Skeletal muscle tissue (tissue), 3 donors: ENCODE measurements at regions not wholly inside any gene's neighbourhood (a gene's known extent, or its start where the extent isn't known, plus 50 kb on each side); places are given as distances from the start of the nearest gene placed in this dataset.

Experiments
- H3K27ac ChIP-seq: one replicate; pipeline ENCODE4 v1.7.0; 2013; ENCODE audit warnings: mild to moderate bottlenecking, low read depth, low read length, inconsistent platforms
- H3K27me3 ChIP-seq, 3 donors: one replicate each; pipeline ENCODE4 v1.7.0; 2013; ENCODE audit warnings: low read length in 3 of 3; ENCODE audit not compliant: control insufficient read depth in 3 of 3, insufficient read depth in 3 of 3
- H3K36me3 ChIP-seq, 3 donors: one replicate each; pipeline ENCODE4 v1.7.0; 2013; ENCODE audit warnings: low read length in 3 of 3; ENCODE audit not compliant: control insufficient read depth in 3 of 3, insufficient read depth in 3 of 3
- H3K4me1 ChIP-seq, 3 donors: one replicate each; pipeline ENCODE4 v1.7.0; 2013; ENCODE audit warnings: low read length in 3 of 3, mild to moderate bottlenecking in 3 of 3; ENCODE audit not compliant: control insufficient read depth in 3 of 3, insufficient read depth in 3 of 3
- H3K4me3 ChIP-seq, 3 donors: one replicate each; pipeline ENCODE4 v1.7.0; 2013; ENCODE audit warnings: low read length in 3 of 3
- H3K9ac ChIP-seq, 3 donors: one replicate each; pipeline ENCODE4 v1.7.0; 2013; ENCODE audit warnings: low read length in 3 of 3, mild to moderate bottlenecking in 3 of 3, moderate library complexity in 2 of 3, low read depth in 1 of 3
- H3K9me3 ChIP-seq, 3 donors: one replicate each; pipeline ENCODE4 v1.7.0; 2013; ENCODE audit warnings: low read length in 3 of 3; ENCODE audit not compliant: control insufficient read depth in 3 of 3
- donor health status: Osteomylitis.

DNA sequence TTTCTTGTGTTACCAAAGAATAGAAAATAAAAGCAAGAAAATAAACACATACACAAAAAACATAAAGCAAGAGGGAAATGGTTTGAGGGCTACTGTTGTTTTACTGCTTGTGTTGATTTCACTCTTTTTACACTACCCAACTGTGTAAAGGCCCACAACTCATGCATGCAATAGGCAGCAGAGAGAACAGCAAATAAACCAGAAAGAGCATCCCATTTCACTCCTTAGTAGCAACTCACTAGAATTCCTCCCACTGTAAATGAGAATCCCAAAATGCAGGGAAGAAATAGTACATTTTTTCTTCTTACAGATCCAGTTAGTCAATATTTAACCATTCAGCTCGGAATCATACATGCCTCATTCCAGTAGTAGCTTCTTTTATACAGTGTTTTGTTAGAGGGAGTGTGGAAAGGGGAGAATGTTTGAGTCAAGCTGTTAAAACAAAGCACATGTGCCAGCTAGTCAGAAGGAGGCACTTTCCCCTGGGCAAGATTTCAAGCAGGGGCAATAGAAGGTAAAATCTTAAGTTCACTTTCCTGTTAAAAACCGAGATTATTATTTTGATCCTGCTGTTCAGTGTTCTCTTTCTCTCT lies 147.2 kb upstream of the FAM98A start:
- Histone ChIP-seq H3K36me3 (no peaks in the 10 kb centered on the region), H3K4me1 (no peaks in the 10 kb centered on the region), H3K4me3 (no peak overlapping the region), H3K27ac (no peak overlapping the region), H3K9ac (no peak overlapping the region), H3K27me3 (no peaks in the 10 kb centered on the region), H3K9me3 (no peaks in the 10 kb centered on the region)

DNA sequence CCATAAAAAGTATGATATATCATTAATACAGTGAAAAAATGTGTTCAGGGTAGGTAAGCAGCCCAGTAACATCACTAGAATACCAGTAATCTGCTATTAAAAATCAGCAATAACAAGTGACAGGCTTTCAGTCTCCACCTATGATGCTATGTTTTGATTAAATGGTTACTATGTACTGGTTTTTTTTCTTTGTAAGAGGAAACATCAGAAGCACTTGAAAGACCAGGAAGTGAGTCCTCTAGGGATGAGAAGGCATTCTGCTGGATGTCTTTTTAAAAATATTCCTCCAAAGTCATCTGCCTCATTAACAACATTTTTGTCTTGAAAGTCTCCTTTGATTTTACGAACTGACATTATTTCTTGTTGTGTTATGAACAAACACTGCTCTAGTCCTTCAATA lies 136.0 kb upstream of the FAM98A start:
- no peaks in the 10 kb centered on the region for H3K27me3 ChIP-seq
- H3K4me1 ChIP-seq, result no peaks in the 10 kb centered on the region
- no peak overlapping the region for H3K9ac ChIP-seq
- no peak overlapping the region for H3K27ac ChIP-seq
- no peaks in the 10 kb centered on the region for H3K36me3 ChIP-seq
- no peaks in the 10 kb centered on the region for H3K9me3 ChIP-seq
- H3K4me3 ChIP-seq, result no peak overlapping the region

DNA sequence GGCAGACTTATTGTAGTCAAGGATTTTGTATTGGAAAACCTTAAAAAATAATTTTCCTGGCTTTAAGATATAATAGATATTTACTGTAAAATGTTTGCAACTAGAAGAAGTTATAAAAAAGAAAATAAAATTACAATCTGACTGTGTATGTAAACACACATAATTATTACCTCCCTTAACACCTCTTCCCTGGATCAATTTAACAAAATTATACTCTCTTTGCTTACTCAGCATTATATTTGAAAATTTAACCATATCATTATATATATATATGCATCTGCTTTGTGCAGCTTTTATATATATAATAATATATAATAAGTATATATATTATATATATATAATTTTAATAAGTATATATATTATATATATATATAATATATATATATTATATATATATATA lies 131.7 kb upstream of the FAM98A start:
- no peaks in the 10 kb centered on the region for H3K27me3 ChIP-seq
- H3K4me3 ChIP-seq, result no peak overlapping the region
- no peak overlapping the region for H3K9ac ChIP-seq
- H3K9me3 ChIP-seq, result no peaks in the 10 kb centered on the region
- H3K27ac ChIP-seq, result no peak overlapping the region
- no peaks in the 10 kb centered on the region for H3K4me1 ChIP-seq
- H3K36me3 ChIP-seq, result no peaks in the 10 kb centered on the region

DNA sequence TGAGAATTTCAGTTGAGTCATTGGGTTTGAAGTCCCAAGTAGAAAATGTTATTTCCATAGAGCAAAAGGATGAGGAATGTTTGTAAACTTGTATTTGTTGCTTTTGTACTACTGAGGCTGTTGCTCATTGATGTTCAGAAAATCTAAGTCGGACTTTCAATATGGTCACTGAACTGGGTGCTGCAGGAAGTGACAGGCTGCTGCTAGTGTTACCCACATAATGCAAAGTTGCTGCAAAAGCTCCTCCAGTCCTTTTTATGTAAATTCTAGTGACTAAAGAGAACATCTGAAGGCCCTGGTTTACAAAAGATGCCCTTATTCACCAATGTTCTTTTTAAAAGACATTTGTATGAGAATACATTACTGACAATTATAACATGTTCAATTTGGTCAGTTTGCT lies 131.1 kb upstream of the FAM98A start:
- no peaks in the 10 kb centered on the region for H3K4me1 ChIP-seq
- no peaks in the 10 kb centered on the region for H3K9me3 ChIP-seq
- no peak overlapping the region for H3K9ac ChIP-seq
- H3K27me3 ChIP-seq, result no peaks in the 10 kb centered on the region
- no peaks in the 10 kb centered on the region for H3K36me3 ChIP-seq
- H3K4me3 ChIP-seq, result no peak overlapping the region
- no peak overlapping the region for H3K27ac ChIP-seq

DNA sequence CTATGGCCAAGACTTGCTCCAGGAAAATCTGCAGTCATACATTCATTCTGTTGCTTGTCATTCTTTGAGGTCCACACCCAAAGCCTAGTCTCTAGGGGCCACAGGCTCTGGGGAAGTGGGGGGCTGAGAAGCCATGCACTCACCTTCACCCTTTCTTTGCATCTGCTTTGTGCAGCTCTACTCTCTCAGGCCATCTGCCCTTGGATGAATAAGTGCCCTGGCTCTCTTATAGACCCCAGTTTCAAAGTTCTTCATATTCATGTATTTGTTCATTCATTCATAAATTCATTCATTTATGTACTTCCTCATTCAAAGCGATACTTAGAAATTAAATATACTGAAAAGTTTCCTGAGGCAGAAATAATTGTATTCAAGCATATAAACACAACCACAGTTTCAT lies 130.3 kb upstream of the FAM98A start:
- H3K27me3 ChIP-seq, result no peaks in the 10 kb centered on the region
- no peaks in the 10 kb centered on the region for H3K9me3 ChIP-seq
- H3K9ac ChIP-seq, result no peak overlapping the region
- no peak overlapping the region for H3K4me3 ChIP-seq
- H3K4me1 ChIP-seq, result no peaks in the 10 kb centered on the region
- no peaks in the 10 kb centered on the region for H3K36me3 ChIP-seq
- no peak overlapping the region for H3K27ac ChIP-seq

DNA sequence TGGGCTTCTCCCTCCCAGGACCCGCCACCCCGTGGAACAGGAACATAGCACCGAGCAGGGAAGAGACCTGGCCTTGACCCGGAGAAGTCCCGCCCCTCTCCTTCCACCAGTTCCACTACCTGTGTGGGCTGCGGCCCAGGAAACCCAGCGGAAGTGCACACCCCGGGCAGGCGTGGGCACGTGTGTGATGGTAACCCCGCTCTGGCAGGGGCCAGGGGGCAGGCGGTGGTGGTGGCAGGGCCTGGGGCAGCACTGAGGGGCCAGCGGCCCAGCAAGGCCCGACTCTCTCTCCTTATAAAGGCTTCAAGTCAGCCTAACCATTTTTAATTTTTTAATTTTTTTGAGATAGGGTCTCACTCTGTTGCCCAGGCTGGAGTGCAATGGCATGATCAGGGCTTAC lies 129.0 kb upstream of the FAM98A start:
- H3K9me3 ChIP-seq, result no peaks in the 10 kb centered on the region
- H3K27ac ChIP-seq, result no peak overlapping the region
- no peaks in the 10 kb centered on the region for H3K27me3 ChIP-seq
- H3K4me3 ChIP-seq, result no peak overlapping the region
- no peaks in the 10 kb centered on the region for H3K36me3 ChIP-seq
- no peak overlapping the region for H3K9ac ChIP-seq
- H3K4me1 ChIP-seq, result no peaks in the 10 kb centered on the region

DNA sequence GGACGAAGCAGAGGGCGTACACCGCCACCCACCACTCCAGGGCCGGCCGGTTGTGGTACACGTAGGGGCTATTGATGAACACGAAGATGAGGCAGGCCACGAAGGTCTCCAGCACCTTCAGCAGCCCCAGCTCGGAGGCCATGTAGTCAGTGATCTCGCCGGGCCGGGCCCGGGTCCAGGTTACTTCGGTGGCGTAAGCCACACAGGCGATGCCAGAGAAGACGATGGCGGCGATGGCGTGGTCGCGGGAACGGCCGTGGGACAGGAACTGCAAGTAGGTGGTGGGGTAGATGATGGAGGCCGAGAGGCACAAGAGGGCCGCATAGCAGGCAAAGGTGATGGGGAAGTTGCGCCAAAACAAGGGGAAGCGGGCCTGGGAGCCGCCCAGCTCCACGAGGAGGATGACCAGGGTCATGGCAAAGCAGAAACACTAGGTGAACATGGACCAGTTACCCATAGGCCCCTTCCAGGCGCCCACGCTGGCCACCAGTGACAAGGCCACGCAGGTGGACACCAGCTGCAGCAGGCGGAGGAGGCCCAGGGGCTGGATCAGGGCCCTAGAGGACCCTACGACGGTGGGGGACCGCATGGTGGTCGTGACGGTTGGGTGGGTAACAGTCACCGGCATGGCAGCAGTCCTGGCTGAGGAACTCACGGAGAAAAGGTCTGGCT lies 128.4 kb upstream of the FAM98A start:
- H3K9me3 ChIP-seq, result no peaks in the 10 kb centered on the region

DNA sequence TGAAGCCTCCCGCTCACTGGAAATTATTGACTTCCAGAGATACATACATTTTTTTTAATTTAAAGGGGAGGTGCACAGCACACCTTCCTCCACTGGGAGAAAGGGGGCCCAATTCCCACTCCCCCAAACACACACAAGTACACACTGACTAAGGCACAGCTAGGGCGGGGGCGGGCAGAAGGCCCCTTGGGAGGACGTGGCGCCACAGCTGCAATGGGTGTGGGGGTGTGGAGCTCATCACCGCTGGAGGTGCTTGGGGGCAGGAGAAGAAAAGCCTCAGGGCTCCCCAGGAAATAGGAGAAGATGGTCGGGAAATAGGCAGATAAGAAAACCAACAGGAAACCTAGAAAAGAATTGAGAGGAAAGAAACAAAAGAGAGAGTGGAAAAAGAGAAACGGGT lies 127.3 kb upstream of the FAM98A start:
- no peak overlapping the region for H3K27ac ChIP-seq
- no peak overlapping the region for H3K9ac ChIP-seq
- no peaks in the 10 kb centered on the region for H3K27me3 ChIP-seq
- H3K9me3 ChIP-seq, result no peaks in the 10 kb centered on the region
- no peaks in the 10 kb centered on the region for H3K4me1 ChIP-seq
- no peaks in the 10 kb centered on the region for H3K36me3 ChIP-seq
- no peak overlapping the region for H3K4me3 ChIP-seq

More for the DNA sequence above, 128.4 kb upstream of the FAM98A start:
- H3K27me3 ChIP-seq, result no peaks in the 10 kb centered on the region
- H3K36me3 ChIP-seq, result no peaks in the 10 kb centered on the region
- H3K4me3 ChIP-seq, result no peak overlapping the region
- H3K4me1 ChIP-seq, result no peaks in the 10 kb centered on the region
- H3K27ac ChIP-seq, result no peak overlapping the region
- H3K9ac ChIP-seq, result no peak overlapping the region

DNA sequence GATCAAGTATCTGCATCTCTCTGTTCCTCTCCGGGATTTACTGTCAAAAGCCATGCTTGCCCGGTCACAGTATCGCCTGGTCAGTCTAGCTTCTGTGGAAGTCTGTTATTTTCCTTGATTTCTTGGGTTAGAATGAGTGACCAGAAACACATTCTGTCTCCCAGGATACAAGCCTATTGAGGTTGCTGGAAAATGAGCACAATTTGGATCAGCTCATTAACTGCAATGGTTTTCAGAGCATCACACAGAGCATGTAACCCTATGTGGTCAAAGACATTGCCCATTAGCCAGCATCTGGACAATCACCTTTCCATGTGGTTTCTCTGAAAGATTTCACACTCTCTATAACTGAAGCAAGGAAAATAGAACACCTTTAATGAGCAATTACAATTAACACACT lies 124.2 kb upstream of the FAM98A start:
- H3K9ac ChIP-seq, result no peak overlapping the region
- no peak overlapping the region for H3K4me3 ChIP-seq
- no peaks in the 10 kb centered on the region for H3K4me1 ChIP-seq
- H3K9me3 ChIP-seq, result no peaks in the 10 kb centered on the region
- H3K27ac ChIP-seq, result no peak overlapping the region
- no peaks in the 10 kb centered on the region for H3K27me3 ChIP-seq
- no peaks in the 10 kb centered on the region for H3K36me3 ChIP-seq

DNA sequence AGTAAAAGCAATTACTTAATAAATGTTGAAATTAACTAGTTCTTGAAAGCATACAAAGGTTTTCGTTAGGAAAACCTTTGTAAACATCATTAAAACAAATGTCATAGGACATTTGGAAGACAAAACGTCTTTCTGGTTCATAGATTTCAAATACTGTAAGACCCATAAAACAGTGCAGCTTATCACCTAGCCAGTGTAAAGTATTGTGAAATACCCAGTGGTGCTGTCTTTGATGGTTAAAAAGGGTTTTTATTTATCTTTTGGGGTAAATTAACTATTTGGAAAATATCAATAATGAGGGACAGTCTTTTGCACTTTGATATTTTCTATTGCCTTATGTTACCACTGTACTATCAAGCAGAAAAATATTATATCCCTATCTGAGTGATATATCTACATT lies 120.0 kb upstream of the FAM98A start:
- no peak overlapping the region for H3K27ac ChIP-seq
- H3K27me3 ChIP-seq, result no peaks in the 10 kb centered on the region
- H3K4me1 ChIP-seq, result no peaks in the 10 kb centered on the region
- H3K9me3 ChIP-seq, result no peaks in the 10 kb centered on the region
- H3K9ac ChIP-seq, result no peak overlapping the region
- no peaks in the 10 kb centered on the region for H3K36me3 ChIP-seq
- H3K4me3 ChIP-seq, result no peak overlapping the region
